Embryonic facial prominence (tissue), 1 donor: ENCODE measurements at regions not wholly inside any gene's neighbourhood (a gene's known extent, or its start where the extent isn't known, plus 50 kb on each side); places are given as distances from the start of the nearest gene placed in this dataset.
"Not testable (repeated sequence)": the region's sequence is repeated elsewhere in the genome, so short reads cannot be mapped to it uniquely, and the experiment has no call there.

Experiments
- DNase-seq: peaks from one replicate; pipeline ENCODE4 v3.0.0-alpha.2; 2016; ENCODE audit errors: extremely low spot score

DNA sequence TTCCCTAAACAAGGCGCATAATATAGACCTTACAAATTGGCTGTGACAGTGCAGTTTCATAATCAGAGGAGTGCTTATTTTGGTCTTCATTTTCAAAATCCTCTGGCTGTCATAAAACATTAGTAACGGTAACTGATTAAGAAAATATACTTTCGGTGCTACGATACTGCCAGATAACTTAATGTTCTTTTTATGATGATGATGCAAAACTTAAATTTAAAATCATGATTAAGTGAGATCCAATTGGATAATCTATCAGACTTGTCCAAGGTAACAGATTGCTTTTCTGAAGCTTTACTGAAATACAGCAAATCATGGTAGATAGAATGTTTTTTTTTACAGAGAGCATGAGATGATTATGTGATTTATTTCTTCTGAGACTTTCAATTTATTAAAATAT lies 364.2 kb upstream of the CNTN3 start:
- DNase-seq: no peak

- DNase-seq: not testable (repeated sequence)
These were observed 370.8 kb upstream of the CNTN3 start for GRCh38 chr3:74985028-74985904.

DNA sequence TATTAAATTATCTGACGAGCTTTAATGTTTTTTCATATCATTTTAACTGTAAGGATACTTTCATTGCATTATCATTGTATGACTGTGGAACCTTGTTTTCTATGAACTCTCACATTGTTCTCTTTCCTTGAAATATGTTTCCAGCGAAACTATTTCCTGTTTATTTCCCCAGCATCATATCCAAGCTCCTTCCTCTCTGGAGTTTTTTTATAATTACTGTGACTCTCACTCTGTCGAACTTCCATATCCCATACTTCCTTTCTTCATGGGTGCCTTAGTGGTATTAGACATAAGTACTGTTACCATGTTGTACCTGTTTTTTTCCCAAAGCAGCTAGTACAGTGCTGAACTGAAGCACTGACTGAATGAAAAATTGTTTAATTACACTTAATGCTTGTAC lies 373.6 kb upstream of the CNTN3 start:
- no peak for DNase-seq

DNA sequence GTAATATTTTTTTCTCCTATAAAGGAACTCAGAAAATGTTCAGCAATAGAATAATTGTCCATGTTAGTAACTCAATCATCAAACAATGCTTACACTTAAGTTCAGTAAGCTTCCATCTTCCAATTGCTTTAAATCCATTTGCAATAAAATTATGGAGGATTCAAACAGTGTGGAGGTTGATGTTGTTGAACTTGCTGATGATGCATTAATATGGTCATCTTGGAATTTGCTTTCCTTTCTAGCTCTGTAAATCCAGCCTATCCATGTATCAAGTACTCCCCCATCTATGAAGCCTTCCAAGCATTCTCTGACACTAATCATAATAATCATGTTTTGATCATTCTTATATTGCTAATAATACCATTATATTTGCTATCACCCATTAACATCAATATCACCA lies 378.4 kb upstream of the CNTN3 start:
- no peak for DNase-seq

GRCh38 chr3:75001330-75001729 lies 386.9 kb upstream of the CNTN3 start:
- DNase-seq: no peak

DNA sequence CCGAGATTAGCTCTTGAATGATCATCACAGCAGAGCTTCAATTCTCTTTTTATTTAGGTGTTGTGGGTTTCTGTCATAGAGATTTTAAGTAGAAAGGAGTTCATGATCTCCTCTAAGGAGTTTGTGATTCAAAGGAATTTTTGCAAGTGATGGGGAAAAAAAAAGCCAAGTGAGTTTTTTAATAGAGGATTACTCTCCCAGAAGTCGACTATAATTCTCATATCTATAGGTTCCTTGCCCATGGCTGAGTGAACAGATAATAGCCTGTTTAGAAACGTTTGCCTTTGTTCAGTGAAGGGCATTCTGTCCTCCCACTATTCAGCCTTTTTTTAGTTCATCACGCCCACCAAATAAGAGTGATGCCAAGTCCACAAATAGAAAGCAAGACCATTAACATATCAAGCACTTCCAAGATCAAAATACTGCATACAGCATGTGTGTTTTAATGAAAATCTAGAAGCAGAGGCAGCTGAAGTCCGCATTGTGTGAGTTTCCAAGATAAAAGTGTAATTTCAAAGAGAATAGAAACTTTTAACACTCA lies 398.4 kb upstream of the CNTN3 start:
- no peak for DNase-seq

- no peak for DNase-seq
These were observed 399.5 kb upstream of the CNTN3 start for GRCh38 chr3:75014008-75014407.

GRCh38 chr3:75015280-75015679 lies 400.8 kb upstream of the CNTN3 start:
- no peak for DNase-seq

- no peak for DNase-seq
These were observed 420.7 kb upstream of the CNTN3 start for GRCh38 chr3:75035146-75035545.

DNA sequence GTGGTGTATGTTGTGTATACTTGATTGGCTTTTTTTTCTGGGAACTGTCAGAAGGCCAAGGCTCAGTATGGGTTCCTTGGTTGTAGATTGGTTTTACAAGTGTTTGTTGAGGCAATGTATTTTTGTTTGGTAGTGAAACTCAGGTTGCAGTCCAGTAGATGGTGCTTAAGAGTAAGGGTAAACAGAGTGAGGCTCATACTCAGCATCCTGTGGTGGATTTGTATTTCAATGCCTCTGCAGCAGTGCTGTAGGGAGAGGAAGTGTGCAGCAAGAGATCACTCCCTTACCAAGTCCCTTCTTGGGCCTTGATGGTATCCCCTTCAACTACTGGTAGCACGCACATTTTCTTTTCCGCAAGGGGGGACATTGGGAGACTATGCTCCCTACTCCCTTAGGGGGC lies 428.5 kb upstream of the CNTN3 start:
- DNase-seq: no peak

DNA sequence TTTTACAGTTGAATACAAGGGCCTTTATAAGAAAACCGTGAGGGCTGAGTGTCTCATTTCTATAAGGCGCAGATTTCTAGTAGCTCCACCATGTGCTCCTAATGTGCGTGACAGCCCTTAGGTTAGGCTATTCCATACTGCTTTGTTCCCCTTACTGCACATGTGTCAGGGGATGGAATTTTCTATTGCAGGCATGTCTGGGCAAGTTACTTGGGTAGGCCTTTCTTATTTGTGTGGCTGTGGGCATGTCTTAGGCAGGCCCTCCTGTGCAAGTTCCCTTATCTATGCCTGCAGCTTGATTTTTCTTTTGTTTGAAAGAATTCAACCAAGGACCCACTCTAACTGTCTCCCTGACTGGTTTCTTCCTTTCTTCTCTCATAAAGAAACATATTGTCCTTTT lies 434.2 kb upstream of the CNTN3 start:
- DNase-seq: no peak

DNA sequence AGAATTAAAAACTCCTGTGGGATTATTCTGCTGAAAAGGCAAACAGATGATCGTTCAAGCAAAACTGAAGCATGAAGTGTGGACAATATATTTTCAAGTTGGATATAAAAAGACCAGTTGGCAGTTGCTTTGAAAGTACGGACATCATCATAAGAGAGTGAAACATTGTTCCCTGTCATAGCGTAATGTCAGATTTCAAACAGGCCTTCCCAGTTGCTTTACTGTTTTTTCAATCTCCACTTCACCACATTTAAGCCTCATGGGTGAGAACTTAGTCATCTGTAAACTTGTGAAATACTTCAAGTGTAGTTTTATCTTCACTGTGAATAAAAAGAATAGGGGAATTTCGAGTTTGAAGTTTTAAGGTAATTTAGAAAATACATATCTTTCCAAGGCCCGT lies 435.1 kb upstream of the CNTN3 start:
- DNase-seq: peak; percentile 23

GRCh38 chr3:75059120-75059519 lies 444.7 kb upstream of the CNTN3 start:
- DNase-seq: no peak

DNA sequence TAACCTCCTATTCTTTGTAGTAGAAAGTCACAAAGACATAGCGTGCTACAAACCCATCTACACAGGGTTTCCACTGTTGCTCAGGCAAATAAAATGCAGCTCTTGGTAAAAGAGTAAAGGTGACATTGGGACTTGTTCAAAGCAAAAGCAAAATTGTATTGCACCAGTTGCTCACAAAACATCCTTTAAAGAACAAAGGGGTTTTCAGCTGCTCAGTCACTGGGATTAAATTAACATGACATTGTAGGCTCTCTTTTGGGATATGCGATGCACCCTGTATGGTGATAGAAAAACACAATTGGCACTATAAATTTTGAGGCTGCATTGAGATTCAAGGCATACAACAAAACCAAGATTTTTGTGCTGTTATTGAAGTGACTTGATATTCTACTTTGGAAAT lies 447.3 kb upstream of the CNTN3 start:
- no peak for DNase-seq

GRCh38 chr3:75075158-75075557 lies 460.7 kb upstream of the CNTN3 start:
- no peak for DNase-seq

DNA sequence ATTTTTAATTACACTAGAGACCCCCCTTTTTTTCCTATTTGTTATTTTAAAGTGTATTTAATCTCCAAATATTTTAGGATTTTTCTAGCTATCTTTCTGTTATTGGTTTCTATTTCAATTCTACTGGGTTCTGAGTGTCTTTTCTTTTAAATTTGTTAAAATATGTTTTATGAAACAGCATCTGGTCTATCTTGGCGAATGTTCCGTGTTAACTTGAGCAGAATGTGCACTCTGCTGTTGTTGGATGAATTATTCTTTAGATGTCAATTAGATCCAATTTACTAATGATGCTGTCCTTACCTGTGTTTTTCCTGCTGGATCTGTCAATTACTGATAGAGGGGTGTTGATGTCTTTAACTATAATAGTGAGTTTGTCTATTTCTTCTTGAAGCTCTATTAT lies 462.0 kb upstream of the CNTN3 start:
- DNase-seq: no peak

DNA sequence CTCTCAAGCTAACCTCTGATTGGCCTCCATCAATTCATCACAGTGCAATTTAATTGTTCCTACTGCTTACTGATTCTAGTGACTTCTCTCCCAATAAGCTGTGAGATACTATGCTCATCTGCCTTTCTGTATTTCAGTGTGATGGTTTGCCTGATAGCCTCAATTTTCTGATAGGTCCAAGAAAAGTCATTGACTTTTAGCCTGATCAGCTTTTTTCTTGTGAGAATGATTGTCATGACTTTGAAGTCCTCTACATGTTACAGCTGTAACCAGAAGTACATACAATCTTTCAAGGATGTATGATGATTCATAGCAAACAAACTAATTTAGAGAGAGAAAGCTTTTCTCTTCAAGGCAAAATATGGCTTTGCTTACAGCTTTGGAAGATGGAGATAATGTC lies 463.8 kb upstream of the CNTN3 start:
- DNase-seq: no peak

- no peak for DNase-seq
These were observed 468.4 kb upstream of the CNTN3 start for GRCh38 chr3:75082845-75083244.

DNA sequence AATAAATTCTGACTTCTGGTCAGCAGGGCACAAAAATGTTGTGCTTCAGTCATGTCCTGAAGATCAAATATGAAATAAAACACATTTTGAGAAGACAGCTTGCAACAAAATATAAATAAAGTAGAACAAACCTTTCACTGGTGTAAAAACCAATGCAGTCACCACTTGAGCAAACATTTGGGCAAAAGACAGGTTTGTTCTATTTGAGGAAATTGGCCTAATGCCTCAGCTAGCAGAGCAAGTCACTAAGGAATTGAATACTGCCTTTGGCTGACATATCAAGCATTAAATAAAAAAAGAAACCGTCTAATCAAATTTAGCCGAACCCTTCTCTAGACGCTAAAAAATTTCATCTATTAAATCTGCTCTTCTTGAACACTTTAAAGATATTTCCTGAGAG lies 475.4 kb upstream of the CNTN3 start:
- DNase-seq: no peak

DNA sequence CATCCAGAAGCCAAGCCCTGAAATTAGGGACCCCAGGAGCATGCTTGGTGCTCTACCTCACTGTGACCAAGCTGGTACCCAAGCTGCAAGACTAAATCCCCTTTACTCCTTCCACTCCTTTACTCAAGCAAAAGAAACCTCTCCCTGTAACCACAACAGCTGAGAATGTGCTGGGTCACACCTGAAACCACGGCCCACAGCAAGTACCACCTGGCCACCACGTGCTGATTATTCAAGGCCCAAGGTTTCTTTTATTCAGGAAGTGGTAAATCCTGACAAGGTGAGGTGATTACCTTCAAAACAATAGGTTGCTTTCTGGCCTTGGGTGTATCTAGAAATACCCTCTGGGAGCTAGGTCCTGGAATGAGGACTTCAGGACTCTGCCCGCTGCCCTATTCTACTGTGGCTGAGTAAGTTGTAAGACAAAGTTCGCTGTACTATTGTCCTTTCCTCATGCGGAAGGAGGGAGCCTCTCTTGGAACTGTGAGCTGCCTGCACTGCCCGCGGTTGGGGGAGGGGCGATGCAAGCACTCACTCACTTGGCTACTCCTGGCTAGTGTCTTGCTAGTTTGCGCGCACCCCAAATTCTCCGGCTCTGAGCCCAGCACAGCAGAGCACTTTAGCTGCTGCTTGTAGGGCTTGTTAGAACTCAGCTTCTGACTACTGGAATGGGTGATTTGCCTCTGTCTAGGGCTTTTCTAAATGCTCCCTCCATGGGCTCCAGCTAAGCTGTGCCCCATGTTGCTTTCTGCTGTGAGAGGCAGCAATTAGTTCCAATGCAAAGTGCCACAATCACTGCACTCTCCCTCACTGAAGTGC lies 487.1 kb upstream of the CNTN3 start:
- DNase-seq: no peak

GRCh38 chr3:75110741-75111140 lies 496.3 kb upstream of the CNTN3 start:
- DNase-seq: no peak

- no peak for DNase-seq
These were observed 501.2 kb upstream of the CNTN3 start for GRCh38 chr3:75115695-75116094.

GRCh38 chr3:75118779-75119178 lies 504.3 kb upstream of the CNTN3 start:
- DNase-seq: no peak
